HG03521 (cell line): ENCODE measurements at regions not wholly inside any gene's neighbourhood (a gene's known extent, or its start where the extent isn't known, plus 50 kb on each side); places are given as distances from the start of the nearest gene placed in this dataset.
"Not testable (repeated sequence)": the region's sequence is repeated elsewhere in the genome, so short reads cannot be mapped to it uniquely, and the experiment has no call there.

ENCODE experiments used
- ATAC-seq: cut with Tn5 transposase; IDR thresholded peaks from one replicate; pipeline ENCODE4 v1.9.1; 2021; ENCODE audit warnings: mild to moderate bottlenecking, moderate library complexity; ENCODE audit not compliant: unreplicated experiment

- no peak for ATAC-seq
Observed at GRCh38 chr6:15935661-15936060, 193.2 kb upstream of the MYLIP start.

- ATAC-seq = not testable (repeated sequence)
Observed at GRCh38 chr6:15931697-15932096, 197.2 kb upstream of the MYLIP start.

DNA sequence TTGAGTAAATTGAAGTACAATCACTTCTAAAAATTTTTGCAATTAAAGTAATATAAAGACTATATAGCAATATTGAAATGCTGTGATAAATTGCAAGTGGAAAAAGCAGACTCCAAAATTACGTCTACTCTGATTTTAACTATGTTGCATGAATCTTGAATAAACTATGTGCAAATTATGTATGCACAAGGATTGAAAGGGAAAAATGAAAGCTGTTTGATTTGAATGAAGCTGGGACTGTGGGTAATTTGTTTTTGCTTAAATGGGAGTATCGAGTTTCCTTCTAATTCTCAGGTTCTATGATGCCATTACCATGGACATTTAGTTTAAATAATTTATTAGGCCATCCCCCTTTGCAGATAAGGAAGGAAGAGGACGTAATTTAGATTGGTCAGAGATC, 198.7 kb upstream of the MYLIP start:
- no peak for ATAC-seq

GRCh38 chr6:15929685-15930084, 199.2 kb upstream of the MYLIP start:
- no peak for ATAC-seq

GRCh38 chr6:15927531-15928225, 201.2 kb upstream of the MYLIP start:
- no peak for ATAC-seq

- no peak for ATAC-seq
Observed at GRCh38 chr6:15926256-15926655, 202.6 kb upstream of the MYLIP start.

DNA sequence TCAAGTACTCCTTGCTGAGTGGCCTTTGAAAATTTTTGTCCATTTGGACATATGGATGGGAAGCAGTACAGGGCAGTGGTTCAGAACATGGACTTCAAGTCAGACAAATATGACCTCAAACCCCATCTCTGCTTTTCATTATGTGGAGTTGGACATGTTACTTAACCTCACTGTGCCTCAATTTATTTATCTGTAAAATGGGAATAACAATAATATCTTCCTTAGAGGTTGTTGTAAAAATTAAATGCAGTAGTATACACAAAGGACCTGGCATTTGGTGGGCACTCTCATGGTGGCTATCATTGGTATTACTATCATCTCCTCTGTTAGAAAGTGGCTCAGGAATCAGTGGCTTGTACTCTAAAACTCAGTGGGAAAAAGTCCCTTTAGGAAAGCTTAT, 204.0 kb upstream of the MYLIP start:
- no peak for ATAC-seq

DNA sequence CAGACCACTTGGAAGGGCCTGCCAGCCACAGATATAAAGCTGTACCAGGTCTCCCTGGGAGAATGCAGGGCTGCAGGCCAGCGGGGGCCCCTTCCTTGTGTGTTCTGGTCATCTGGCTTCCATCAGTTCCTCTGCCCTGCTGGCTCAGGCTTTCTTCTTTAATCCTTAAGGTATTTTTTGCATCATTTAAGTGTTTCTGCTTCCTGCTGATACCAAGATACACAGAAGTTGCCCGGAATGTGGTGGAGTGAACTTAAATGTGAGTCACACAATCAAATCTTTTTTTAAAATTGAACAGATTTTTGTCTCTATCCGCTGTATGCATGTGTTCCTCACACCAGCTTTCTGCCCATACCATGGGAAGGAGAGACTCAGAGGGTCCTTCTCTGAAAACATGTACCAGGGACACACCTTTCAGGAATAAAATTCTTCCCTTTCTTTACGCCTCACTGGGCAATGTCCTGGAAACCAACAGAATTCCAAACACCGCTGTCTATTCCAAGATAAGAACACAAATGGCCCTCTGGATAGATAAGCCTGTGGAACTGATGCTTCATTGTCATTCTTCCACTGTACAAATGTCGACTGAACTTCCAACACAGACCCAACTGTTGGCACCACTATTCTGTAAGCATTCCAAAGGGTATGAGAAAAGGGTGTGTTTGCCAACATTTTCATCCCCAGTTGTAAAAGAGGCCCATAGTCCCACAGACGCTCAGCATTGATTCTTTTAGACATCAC, 206.2 kb upstream of the MYLIP start:
- no peak for ATAC-seq

DNA sequence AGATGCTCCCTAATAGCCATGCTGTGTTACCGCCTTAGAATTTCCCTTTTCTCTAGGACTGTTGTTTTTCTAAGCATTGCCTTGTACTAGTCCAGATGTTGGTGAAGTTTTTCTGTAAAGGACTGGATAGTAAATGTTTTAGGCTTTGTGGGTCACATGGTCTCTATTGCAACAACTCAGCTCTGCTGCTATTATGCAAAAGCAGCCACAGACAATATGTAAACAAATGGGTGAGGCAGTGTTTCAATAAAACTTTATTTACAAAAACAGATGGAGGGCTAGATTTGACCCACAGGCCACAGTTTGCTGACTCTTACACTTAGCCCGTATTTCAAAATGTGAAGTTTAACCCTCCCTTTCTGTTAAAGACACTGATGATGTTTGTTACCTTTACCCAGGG, 207.6 kb upstream of the MYLIP start:
- ATAC-seq = no peak

DNA sequence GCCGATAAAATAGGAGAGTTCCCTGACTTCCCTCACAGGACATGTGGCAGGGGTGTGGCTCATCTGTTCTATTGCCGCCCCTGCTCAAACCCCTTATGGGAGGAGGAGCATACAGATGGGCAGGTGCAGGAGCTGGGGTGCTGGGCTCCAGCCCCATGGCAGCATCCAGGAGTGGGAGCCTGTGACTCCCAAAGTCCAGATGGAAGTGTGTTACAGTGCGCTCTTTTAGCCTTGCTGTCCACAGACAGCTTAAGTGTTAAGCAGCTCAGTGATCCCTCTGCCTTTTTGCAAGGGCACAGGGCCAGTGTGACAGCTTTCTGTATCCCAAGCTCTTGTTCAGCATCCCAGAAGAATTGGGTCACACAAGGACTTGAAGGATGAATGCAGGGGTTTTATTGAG, 212.3 kb upstream of the MYLIP start:
- no peak for ATAC-seq

DNA sequence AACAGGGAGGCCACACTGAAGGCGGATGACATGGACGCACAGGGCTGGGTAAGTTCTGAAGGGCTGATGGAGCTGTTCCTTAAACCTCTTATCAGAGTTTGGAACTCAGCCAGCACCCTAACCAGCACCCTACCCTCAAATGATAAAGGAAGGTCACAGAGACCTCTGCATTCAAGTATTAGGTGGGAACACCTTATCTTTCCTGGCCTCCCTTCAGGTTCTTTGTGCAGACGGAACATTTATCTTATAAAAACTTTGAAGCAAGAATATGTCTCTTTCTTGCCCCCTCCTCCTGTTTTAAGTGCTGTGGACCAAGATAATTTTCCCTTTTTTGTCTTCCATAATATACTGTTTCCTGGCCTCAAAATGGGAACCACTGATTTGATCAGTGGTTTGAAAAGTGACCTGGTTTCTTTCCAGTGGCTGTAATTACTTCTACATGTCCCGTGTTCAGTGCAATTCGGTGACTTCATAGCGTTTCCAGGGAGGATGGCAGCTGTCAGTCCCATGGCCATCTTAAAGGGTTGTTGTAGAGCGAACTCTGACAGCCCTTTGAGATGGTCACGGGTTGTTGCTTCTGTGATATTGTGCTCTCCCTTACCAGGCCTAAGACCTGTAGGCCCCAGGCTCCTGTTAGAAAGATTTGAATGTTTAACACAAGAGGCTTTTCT, 213.2 kb upstream of the MYLIP start:
- no peak for ATAC-seq

- no peak for ATAC-seq
Observed at GRCh38 chr6:15914553-15914952, 214.3 kb upstream of the MYLIP start.

GRCh38 chr6:15913573-15913972, 215.3 kb upstream of the MYLIP start:
- ATAC-seq = no peak

DNA sequence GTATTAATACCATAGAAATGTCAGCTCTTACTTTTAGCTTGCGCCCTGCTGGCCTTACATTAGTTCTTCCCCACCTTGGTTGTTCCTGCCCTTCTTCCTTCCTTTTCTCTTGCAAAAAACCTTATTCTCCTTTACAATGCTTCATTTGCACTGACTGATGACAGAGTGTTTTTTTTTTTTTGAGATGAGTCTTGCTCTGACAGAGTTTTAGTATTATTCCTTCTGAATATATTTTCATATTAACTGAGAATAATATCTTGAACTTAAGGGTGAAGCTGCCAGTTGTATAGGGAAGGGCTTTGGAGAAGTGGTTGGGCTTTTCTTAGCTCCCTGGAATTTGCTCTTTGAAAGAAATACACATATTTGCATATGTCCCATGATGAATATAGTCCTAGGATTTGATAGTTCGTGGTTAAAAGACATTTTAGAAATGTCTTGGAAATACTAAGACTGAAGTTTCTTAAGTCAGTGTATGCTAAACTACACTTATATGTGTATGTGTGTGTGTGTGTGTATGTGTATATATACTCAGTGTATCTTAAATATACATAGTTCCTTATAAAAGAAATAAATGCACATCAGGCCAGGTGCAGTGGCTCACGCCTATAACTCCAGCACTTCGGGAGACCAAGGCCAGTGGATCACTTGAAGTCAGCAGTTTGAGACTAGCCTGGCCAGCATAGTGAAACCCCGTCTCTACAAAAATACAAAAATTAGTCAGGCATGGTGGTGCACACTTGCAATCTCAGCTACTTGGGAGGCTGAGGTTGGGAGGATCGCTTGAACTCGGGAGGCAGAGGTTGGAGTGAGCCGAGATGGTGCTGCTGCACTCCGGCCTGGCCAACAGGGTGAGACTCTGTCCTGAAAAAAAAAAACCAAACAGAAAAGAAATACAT, 216.1 kb upstream of the MYLIP start:
- no peak for ATAC-seq

- ATAC-seq = no peak
Observed at GRCh38 chr6:15911753-15912504, 217.0 kb upstream of the MYLIP start.

- ATAC-seq = no peak
Observed at GRCh38 chr6:15909290-15910070, 219.4 kb upstream of the MYLIP start.

- ATAC-seq = no peak
Observed at GRCh38 chr6:15908871-15909270, 220.0 kb upstream of the MYLIP start.

GRCh38 chr6:15907914-15908518, 220.9 kb upstream of the MYLIP start:
- ATAC-seq = no peak
